HCT116 (cell line): ENCODE measurements at regions not wholly inside any gene's neighbourhood (a gene's known extent, or its start where the extent isn't known, plus 50 kb on each side); places are given as distances from the start of the nearest gene placed in this dataset.

Experiments
- ATAC-seq: fragments of 200-7000 bp; cut with Tn5 transposase; 2 replicates; pipeline ENCODE4 v1.9.1; 2020; ENCODE audit warnings: mild to moderate bottlenecking, moderate library complexity
- BruUV-seq: library from RNA; stranded (reverse); fragments of 400-500 nt; replicated peaks from 2 replicates; lab custom pipeline; 2021; lab: Mats Ljungman, UMichigan
- CTCF ChIA-PET: fragments of 300-600 bp; sonication (Branson Sonifier 250); formaldehyde crosslinking; loops from one replicate; lab custom pipeline; 2021; ENCODE audit warnings: antibody characterized with exemption; lab: Charles Lee
- POLR2A ChIA-PET: fragments of 300-600, 350-600 bp; sonication (Branson Sonifier 250); formaldehyde crosslinking; loops from one replicate; lab custom pipeline; 2021; ENCODE audit warnings: antibody characterized with exemption; lab: Charles Lee
- RAD21 ChIA-PET, 2 experiments: fragments of 300-600 bp; sonication (Branson Sonifier 250); formaldehyde crosslinking; loops; one replicate each; lab custom pipeline; 2023; ENCODE audit warnings: low total read pairs in 2 of 2; ENCODE audit not compliant: uncharacterized antibody in 2 of 2, unreplicated experiment in 2 of 2, low non-redundant PET in 1 of 2; lab: Charles Lee
- DNase-seq: peaks from one replicate; pipeline ENCODE4 v3.0.0-alpha.2; 2010; ENCODE audit warnings: low read depth, low spot score
- H2AFZ ChIP-seq: fragments of 200-600 bp; shearing (Covaris generic), sonication (generic); 2 replicates; pipeline ENCODE4 v1.6.1; 2017; ENCODE audit warnings: low read depth, mixed run types, mixed read lengths, antibody characterized with exemption, low read length; ENCODE audit not compliant: poor library complexity, severe bottlenecking
- H3K27ac ChIP-seq: 2 replicates; pipeline ENCODE4 v1.5.1; 2012; ENCODE audit warnings: low read depth, low read length
- H3K27me3 ChIP-seq: fragments of 200-600 bp; sonication (generic); 2 replicates; pipeline ENCODE4 v1.6.1; 2016; ENCODE audit warnings: mixed run types, low read length, mixed read lengths; ENCODE audit not compliant: insufficient read depth
- H3K36me3 ChIP-seq, 2 experiments: fragments of 200-500 bp in 1 of 2; fragments of 200-600 bp in 1 of 2; sonication (Bioruptor generic) in 1 of 2; sonication (generic) in 1 of 2; 2 replicates each; pipeline versions ENCODE4 v1.5.1 to v1.6.1; 2014 to 2016; ENCODE audit warnings: low read length in 2 of 2, inconsistent platforms in 1 of 2, mixed read lengths in 1 of 2, mixed run types in 1 of 2; ENCODE audit not compliant: insufficient read depth in 2 of 2, control insufficient read depth in 1 of 2
- H3K4me1 ChIP-seq, 2 experiments: fragments of 200-600 bp in 1 of 2; sonication (generic) in 1 of 2; 2 replicates each; pipeline versions ENCODE4 v1.5.1 to v1.6.1; 2012 to 2017; ENCODE audit warnings: low read length in 2 of 2, inconsistent platforms in 1 of 2, mild to moderate bottlenecking in 1 of 2, mixed read lengths in 1 of 2, mixed run types in 1 of 2, moderate library complexity in 1 of 2; ENCODE audit not compliant: insufficient read depth in 2 of 2, control insufficient read depth in 1 of 2
- H3K4me2 ChIP-seq: fragments of 200-600 bp; sonication (generic); 2 replicates; pipeline ENCODE4 v1.6.1; 2017; ENCODE audit warnings: mixed run types, low read length, mixed read lengths
- H3K4me3 ChIP-seq, 2 experiments: fragments of 200-600 bp in 1 of 2; sonication (generic) in 1 of 2; replicated peaks in 1 of 2; 2 replicates each; pipeline ENCODE4 v1.5.1; 2011 to 2016; ENCODE audit warnings: low read length in 2 of 2, control low read depth in 1 of 2, low read depth in 1 of 2, mild to moderate bottlenecking in 1 of 2, mixed read lengths in 1 of 2, mixed run types in 1 of 2
- H3K79me2 ChIP-seq: fragments of 200-600 bp; sonication (generic); 2 replicates; pipeline ENCODE4 v1.6.1; 2017; ENCODE audit warnings: mild to moderate bottlenecking, mixed run types, low read length, moderate library complexity, mixed read lengths; ENCODE audit not compliant: insufficient read depth
- H3K9ac ChIP-seq: fragments of 200-600 bp; sonication (generic); 2 replicates; pipeline ENCODE4 v1.6.1; 2016; ENCODE audit warnings: low read length, mixed read lengths
- H3K9me2 ChIP-seq: fragments of 200-600 bp; sonication (generic), shearing (Covaris generic); 2 replicates; pipeline ENCODE4 v1.6.1; 2017; ENCODE audit warnings: mixed run types, mild to moderate bottlenecking, moderate library complexity; ENCODE audit not compliant: insufficient read depth
- H3K9me3 ChIP-seq, 2 experiments: fragments of 200-500 bp in 1 of 2; fragments of 200-600 bp in 1 of 2; sonication (Bioruptor generic) in 1 of 2; sonication (generic) in 1 of 2; 2 replicates each; pipeline ENCODE4 v1.6.1; 2014 to 2017; ENCODE audit warnings: low read length in 2 of 2, mixed read lengths in 2 of 2, inconsistent platforms in 1 of 2, low read depth in 1 of 2, mild to moderate bottlenecking in 1 of 2, mixed run types in 1 of 2, moderate library complexity in 1 of 2; ENCODE audit not compliant: control insufficient read depth in 1 of 2, insufficient read depth in 1 of 2
- H4K20me1 ChIP-seq: fragments of 200-600 bp; sonication (generic), shearing (Covaris generic); 2 replicates; pipeline ENCODE4 v1.6.1; 2017; ENCODE audit warnings: mixed run types, mild to moderate bottlenecking, moderate library complexity; ENCODE audit not compliant: insufficient read depth
- CBX3 ChIP-seq: IDR thresholded peaks from 2 replicates; pipeline ENCODE4 v1.6.1; 2012; ENCODE audit warnings: low read depth
- CEBPB ChIP-seq: IDR thresholded peaks from 2 replicates; pipeline ENCODE4 v1.6.1; 2012; ENCODE audit warnings: low read depth
- ELF1 ChIP-seq: IDR thresholded peaks from 2 replicates; pipeline ENCODE4 v1.6.1; 2012; ENCODE audit warnings: low read depth, borderline replicate concordance
- EZH2phosphoT487 ChIP-seq: fragments of 200-600 bp; IDR thresholded peaks from 2 replicates; pipeline ENCODE4 v1.6.1; 2018; ENCODE audit warnings: antibody characterized with exemption, borderline replicate concordance
- FOSL1 ChIP-seq: IDR thresholded peaks from 2 replicates; pipeline ENCODE4 v1.6.1; 2012; ENCODE audit warnings: low read depth
- JUND ChIP-seq: IDR thresholded peaks from 2 replicates; pipeline ENCODE4 v1.6.1; 2012
- MAX ChIP-seq: IDR thresholded peaks from 2 replicates; pipeline ENCODE4 v1.6.1; 2012
- POLR2AphosphoS5 ChIP-seq: IDR thresholded peaks from 2 replicates; pipeline ENCODE4 v1.6.1; 2011; ENCODE audit warnings: mild to moderate bottlenecking, low read depth, low read length, moderate library complexity
- RAD21 ChIP-seq: IDR thresholded peaks from 2 replicates; pipeline ENCODE4 v1.6.1; 2012; ENCODE audit warnings: low read depth, mild to moderate bottlenecking
- SIN3A ChIP-seq: IDR thresholded peaks from 2 replicates; pipeline ENCODE4 v1.6.1; 2012; ENCODE audit warnings: low read depth
- SP1 ChIP-seq: IDR thresholded peaks from 2 replicates; pipeline ENCODE4 v1.6.1; 2012; ENCODE audit warnings: low read depth
- YY1 ChIP-seq: IDR thresholded peaks from 2 replicates; pipeline ENCODE4 v1.6.1; 2011; ENCODE audit warnings: low read length, low read depth, moderate library complexity, mild to moderate bottlenecking; ENCODE audit not compliant: insufficient replicate concordance; ENCODE audit errors: extremely low read depth
- ZBTB33 ChIP-seq: IDR thresholded peaks from 2 replicates; pipeline ENCODE4 v1.6.1; 2011; ENCODE audit warnings: mild to moderate bottlenecking, low read length, moderate library complexity; ENCODE audit not compliant: insufficient replicate concordance; ENCODE audit errors: extremely low read depth
- ZNF274 ChIP-seq: fragments of 200-500 bp; sonication (Bioruptor generic); IDR thresholded peaks from 2 replicates; pipeline ENCODE4 v1.6.1; 2014; ENCODE audit warnings: mild to moderate bottlenecking, low read depth, low read length, inconsistent platforms
- intact Hi-C: fragments of 100-400 bp; cut with micrococcal nuclease; formaldehyde crosslinking; loops from 2 replicates; pipeline ENCODE4 v1.10.0; 2022

- ATAC-seq (peak; percentile 95), DNase-seq (peak; percentile 41)
- Histone ChIP-seq H3K79me2 (no peaks in the 10 kb centered on the region), H3K9ac (no peak overlapping the region), H2AFZ (peak overlapping the region; percentile 78), H4K20me1 (no peaks in the 10 kb centered on the region), H3K4me2 (peak overlapping the region; percentile 71), H3K4me1 (peaks cover 10 to 15% of the 10 kb centered on the region in 2 experiments; a peak in 3 of 4 replicates), H3K27me3 (no peaks in the 10 kb centered on the region), H3K4me3 (peak overlapping the region in 1 of 2 experiments; percentile 31; a peak in 2 of 4 replicates), H3K9me3 (no peaks in the 10 kb centered on the region), H3K27ac (no peak overlapping the region), H3K36me3 (no peaks in the 10 kb centered on the region), H3K9me2 (no peaks in the 10 kb centered on the region)
- POLR2A ChIA-PET: no interaction called here
- RAD21 ChIA-PET: no interaction called here
- CTCF ChIA-PET: no interaction called here
- BruUV-seq: no TSS peak
- TF ChIP-seq MAX (peak; percentile 41; the same call in 1 of the 2 replicates), ELF1 (no peak), CBX3 (peak; percentile 79), SIN3A (peak; percentile 39; the same call in 1 of the 2 replicates), SP1 (peak; percentile 68), RAD21 (no peak), JUND (peak; percentile 55), EZH2phosphoT487 (no peak), ZNF274 (no peak), CEBPB (peak; percentile 84), ZBTB33 (no peak), FOSL1 (peak; percentile 54), YY1 (no peak), POLR2AphosphoS5 (no peak)
- intact Hi-C loops: no loop called here
Measured at GRCh38 chr4:26252349-26253025, 68.3 kb upstream of the RBPJ start.
